SH-SY5Y (cell line): ENCODE measurements at regions not wholly inside any gene's neighbourhood (a gene's known extent, or its start where the extent isn't known, plus 50 kb on each side); places are given as distances from the start of the nearest gene placed in this dataset.

Experiments used
- GATA2 ChIP-seq: IDR thresholded peaks from 2 replicates; pipeline ENCODE4 v1.6.1; 2011; ENCODE audit warnings: mild to moderate bottlenecking, low read depth, low read length
- GATA3 ChIP-seq: IDR thresholded peaks from 2 replicates; pipeline ENCODE4 v1.6.1; 2011; ENCODE audit warnings: low read depth, mild to moderate bottlenecking, low read length, moderate library complexity

DNA sequence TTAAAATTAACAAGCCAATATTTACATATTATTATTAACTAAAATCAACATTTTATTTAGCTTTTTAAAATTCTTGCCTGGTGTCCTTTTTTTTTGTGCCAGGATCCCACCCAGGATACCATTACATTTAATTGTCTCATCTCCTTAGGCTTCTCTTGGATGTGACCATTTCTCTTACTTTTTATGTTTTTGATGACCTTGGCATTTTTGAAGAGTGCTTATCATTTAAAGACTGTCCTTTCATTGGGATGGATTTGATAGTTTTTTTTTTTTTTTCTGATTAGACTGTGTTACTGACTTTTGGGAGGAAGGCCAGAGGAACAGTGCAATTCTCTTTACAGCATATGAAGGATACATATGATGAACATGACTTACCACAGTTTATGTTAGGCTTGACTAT, 181.4 kb upstream of the SMIM30 start:
- TF ChIP-seq GATA3 = no peak
- TF ChIP-seq GATA2 = no peak
